ENCODE measurements at regions not wholly inside any gene's neighbourhood (a gene's known extent, or its start where the extent isn't known, plus 50 kb on each side); places are given as distances from the start of the nearest gene placed in this dataset.

GRCh38 chr10:121420006-121420405 lies 178.2 kb downstream of the FGFR2 start:
- H3K4me3 ChIP-seq (ENCODE audit: low read depth, low read length), result no peak overlapping the region
- no peak for TF ChIP-seq CTCF (conservative IDR thresholded peaks at IDR 0.05; ENCODE audit: low read depth, low read length)
- DNase-seq (ENCODE audit: low read depth), result no peak

- no peak for TF ChIP-seq CTCF (conservative IDR thresholded peaks at IDR 0.05; ENCODE audit: low read depth, low read length)
Measured at GRCh38 chr10:121422096-121422495, 176.1 kb downstream of the FGFR2 start.

GRCh38 chr10:121425623-121426022 lies 172.6 kb downstream of the FGFR2 start:
- DNase-seq (ENCODE audit: low read depth), result no peak
- TF ChIP-seq CTCF (conservative IDR thresholded peaks at IDR 0.05; ENCODE audit: low read depth, low read length), result no peak
- no peak overlapping the region for H3K4me3 ChIP-seq (ENCODE audit: low read depth, low read length)

More at GRCh38 chr10:121422096-121422495, 176.1 kb downstream of the FGFR2 start:
- DNase-seq (ENCODE audit: low read depth), result no peak
- H3K4me3 ChIP-seq (ENCODE audit: low read depth, low read length), result no peak overlapping the region

- TF ChIP-seq CTCF (conservative IDR thresholded peaks at IDR 0.05; ENCODE audit: low read depth, low read length), result no peak
- DNase-seq (ENCODE audit: low read depth), result no peak
- no peak overlapping the region for H3K4me3 ChIP-seq (ENCODE audit: low read depth, low read length)
Measured at GRCh38 chr10:121426307-121426706, 171.9 kb downstream of the FGFR2 start.

Measured in choroid plexus epithelial cell (primary cell).